Stimulated activated CD8-positive, alpha-beta memory T cell treated with anti-CD3 and anti-CD28 coated beads, Interleukin-15, amount 100 ng/mL, for 1 hour (primary cell): ENCODE measurements at regions not wholly inside any gene's neighbourhood (a gene's known extent, or its start where the extent isn't known, plus 50 kb on each side); places are given as distances from the start of the nearest gene placed in this dataset.

Experiments used
- DNase-seq: peaks from one replicate; pipeline ENCODE4 v3.0.0-alpha.2; 2020; ENCODE audit warnings: low read depth

- DNase-seq = no peak
Measured at GRCh38 chr2:41934329-41934958, 113.4 kb upstream of the PKDCC start.

GRCh38 chr2:41935002-41935401, 112.8 kb upstream of the PKDCC start:
- DNase-seq = no peak

GRCh38 chr2:41935825-41936224, 112.0 kb upstream of the PKDCC start:
- DNase-seq = no peak

- no peak for DNase-seq
Measured at GRCh38 chr2:41936771-41937463, 110.9 kb upstream of the PKDCC start.

- DNase-seq = no peak
Measured at GRCh38 chr2:41937464-41937906, 110.3 kb upstream of the PKDCC start.

GRCh38 chr2:41937921-41938708, 109.7 kb upstream of the PKDCC start:
- no peak for DNase-seq

GRCh38 chr2:41940060-41940744, 107.6 kb upstream of the PKDCC start:
- no peak for DNase-seq

GRCh38 chr2:41940745-41941063, 107.1 kb upstream of the PKDCC start:
- DNase-seq = no peak

- no peak for DNase-seq
Measured at GRCh38 chr2:41941831-41942230, 106.0 kb upstream of the PKDCC start.

- no peak for DNase-seq
Measured at GRCh38 chr2:41942278-41942677, 105.5 kb upstream of the PKDCC start.

- DNase-seq = no peak
Measured at GRCh38 chr2:41943159-41943558, 104.7 kb upstream of the PKDCC start.

- no peak for DNase-seq
Measured at GRCh38 chr2:41944220-41944880, 103.5 kb upstream of the PKDCC start.

GRCh38 chr2:41947701-41948396, 100.0 kb upstream of the PKDCC start:
- DNase-seq = no peak

GRCh38 chr2:41948397-41948763, 99.4 kb upstream of the PKDCC start:
- DNase-seq = no peak

- no peak for DNase-seq
Measured at GRCh38 chr2:41949091-41949882, 98.5 kb upstream of the PKDCC start.

- no peak for DNase-seq
Measured at GRCh38 chr2:41949883-41950665, 97.7 kb upstream of the PKDCC start.

GRCh38 chr2:41950666-41950960, 97.2 kb upstream of the PKDCC start:
- DNase-seq = no peak

- DNase-seq = no peak
Measured at GRCh38 chr2:41954304-41955291, 93.2 kb upstream of the PKDCC start.
